ENCODE measurements at regions not wholly inside any gene's neighbourhood (a gene's known extent, or its start where the extent isn't known, plus 50 kb on each side); places are given as distances from the start of the nearest gene placed in this dataset.

DNA sequence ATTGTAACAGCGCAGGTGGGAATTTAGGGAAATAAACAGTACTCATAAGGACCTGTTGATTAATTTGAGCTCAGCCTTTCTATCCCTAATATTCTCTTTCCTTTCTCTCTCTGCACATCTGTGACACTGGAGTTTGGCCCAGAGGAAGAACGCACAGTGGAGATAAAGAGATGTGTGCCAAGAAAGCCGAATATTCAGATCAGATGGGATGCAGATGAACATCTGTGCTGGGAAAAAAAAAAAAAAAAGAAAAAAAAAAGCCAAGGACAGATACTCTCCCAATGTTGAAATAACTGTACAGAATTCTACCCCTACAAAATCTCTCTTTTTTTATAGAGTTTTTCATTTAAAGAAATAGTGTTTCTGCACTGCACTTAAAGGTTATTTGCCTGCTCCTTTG lies 485.4 kb downstream of the KCNJ2 start:
- Histone ChIP-seq H3K4me3 (no peak overlapping the region), H3K27ac (no peak overlapping the region), H3K36me3 (no peaks in the 10 kb centered on the region), H3K4me1 (no peaks in the 10 kb centered on the region), H3K27me3 (peaks cover 5% of the 10 kb centered on the region), H3K9me3 (no peaks in the 10 kb centered on the region)
- TF ChIP-seq EP300 (IDR thresholded peaks at IDR 0.05) = no peak
- TF ChIP-seq POLR2A (IDR thresholded peaks at IDR 0.05) = no peak
- DNase-seq (ENCODE audit: low spot score in 2 of 2) = no peak
- WGBS = 49% methylated on average over 3 of the region's 3 CpGs

DNA sequence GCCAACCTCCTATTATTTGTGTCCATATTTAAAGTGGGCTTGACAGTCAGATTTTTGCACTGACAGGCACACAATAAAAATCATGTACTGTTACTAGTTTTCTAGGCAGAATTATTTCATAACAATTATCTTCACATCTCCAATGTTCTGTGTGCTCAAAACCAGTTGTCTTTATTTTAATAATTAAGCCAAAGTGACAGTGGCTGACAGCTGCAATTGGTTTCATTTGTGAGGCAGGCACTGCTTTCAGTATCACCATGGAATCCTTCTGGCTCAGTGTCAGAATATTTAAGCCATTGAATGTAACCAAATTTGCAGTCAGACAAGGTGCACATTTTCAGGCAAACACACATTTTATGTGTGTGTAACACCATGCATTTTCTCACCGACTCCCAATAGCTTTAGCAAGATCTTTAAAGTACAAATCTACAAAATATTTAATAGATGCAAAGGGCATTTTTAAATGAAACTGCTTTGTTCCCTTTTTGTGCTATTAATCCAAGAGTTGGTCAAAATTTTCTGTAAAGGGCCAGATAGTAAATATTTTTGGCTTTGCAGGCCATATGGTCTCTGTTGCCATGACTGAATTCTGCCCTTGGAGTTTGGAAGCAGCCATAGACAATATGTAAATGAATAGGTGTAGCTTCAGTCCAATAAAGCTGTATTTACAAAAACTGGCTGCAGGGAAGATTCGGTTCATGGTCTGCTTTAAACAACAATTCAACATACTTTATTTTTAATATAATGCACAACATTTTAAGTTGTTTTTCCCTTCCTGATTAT lies 486.0 kb downstream of the KCNJ2 start:
- Histone ChIP-seq H3K27me3 (peaks cover 5% of the 10 kb centered on the region), H3K9me3 (no peaks in the 10 kb centered on the region), H3K27ac (no peak overlapping the region), H3K4me1 (no peaks in the 10 kb centered on the region), H3K36me3 (no peaks in the 10 kb centered on the region), H3K4me3 (no peak overlapping the region)
- DNase-seq (ENCODE audit: low spot score in 2 of 2) = no peak
- 70% methylated on average over 2 of the region's 2 CpGs for WGBS
- TF ChIP-seq, protein P1, sequence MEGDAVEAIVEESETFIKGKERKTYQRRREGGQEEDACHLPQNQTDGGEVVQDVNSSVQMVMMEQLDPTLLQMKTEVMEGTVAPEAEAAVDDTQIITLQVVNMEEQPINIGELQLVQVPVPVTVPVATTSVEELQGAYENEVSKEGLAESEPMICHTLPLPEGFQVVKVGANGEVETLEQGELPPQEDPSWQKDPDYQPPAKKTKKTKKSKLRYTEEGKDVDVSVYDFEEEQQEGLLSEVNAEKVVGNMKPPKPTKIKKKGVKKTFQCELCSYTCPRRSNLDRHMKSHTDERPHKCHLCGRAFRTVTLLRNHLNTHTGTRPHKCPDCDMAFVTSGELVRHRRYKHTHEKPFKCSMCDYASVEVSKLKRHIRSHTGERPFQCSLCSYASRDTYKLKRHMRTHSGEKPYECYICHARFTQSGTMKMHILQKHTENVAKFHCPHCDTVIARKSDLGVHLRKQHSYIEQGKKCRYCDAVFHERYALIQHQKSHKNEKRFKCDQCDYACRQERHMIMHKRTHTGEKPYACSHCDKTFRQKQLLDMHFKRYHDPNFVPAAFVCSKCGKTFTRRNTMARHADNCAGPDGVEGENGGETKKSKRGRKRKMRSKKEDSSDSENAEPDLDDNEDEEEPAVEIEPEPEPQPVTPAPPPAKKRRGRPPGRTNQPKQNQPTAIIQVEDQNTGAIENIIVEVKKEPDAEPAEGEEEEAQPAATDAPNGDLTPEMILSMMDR (IDR thresholded peaks at IDR 0.05) = no peak
- TF ChIP-seq POLR2AphosphoS5 (IDR thresholded peaks at IDR 0.05) = no peak
- TF ChIP-seq EP300 (IDR thresholded peaks at IDR 0.05) = no peak
- TF ChIP-seq POLR2A (IDR thresholded peaks at IDR 0.05) = no peak

DNA sequence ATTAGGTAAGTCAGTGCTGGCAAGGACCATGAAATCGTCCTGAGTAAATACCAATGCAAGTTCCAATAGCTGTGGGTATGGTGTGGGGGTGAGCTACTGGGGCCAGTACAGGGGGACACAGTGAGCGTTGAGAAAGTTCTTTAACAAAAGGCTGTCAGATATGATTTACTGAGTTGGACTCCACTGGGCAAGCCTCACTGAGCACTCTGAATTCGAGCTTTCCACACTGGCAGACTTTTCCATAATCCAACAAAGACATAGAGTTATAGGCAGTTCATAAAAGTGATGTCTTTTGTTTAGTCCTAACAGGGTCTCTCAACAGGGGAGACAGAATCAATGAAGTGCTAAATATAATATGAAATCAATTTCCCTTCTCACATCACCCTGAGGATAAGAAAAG lies 489.0 kb downstream of the KCNJ2 start:
- no peak overlapping the region for H3K27ac ChIP-seq
- TF ChIP-seq, protein P1 (IDR thresholded peaks at IDR 0.05) = no peak
- TF ChIP-seq EP300 (IDR thresholded peaks at IDR 0.05) (no peak), POLR2AphosphoS5 (IDR thresholded peaks at IDR 0.05) (no peak), POLR2A (IDR thresholded peaks at IDR 0.05) (no peak)
- WGBS = 80% methylated on average over 3 of the region's 3 CpGs
- H3K9me3 ChIP-seq = no peaks in the 10 kb centered on the region
- H3K4me3 ChIP-seq = no peak overlapping the region
- DNase-seq (ENCODE audit: low spot score in 2 of 2) = no peak
- no peaks in the 10 kb centered on the region for H3K4me1 ChIP-seq
- peaks cover 7% of the 10 kb centered on the region for H3K27me3 ChIP-seq
- H3K36me3 ChIP-seq = no peaks in the 10 kb centered on the region

DNA sequence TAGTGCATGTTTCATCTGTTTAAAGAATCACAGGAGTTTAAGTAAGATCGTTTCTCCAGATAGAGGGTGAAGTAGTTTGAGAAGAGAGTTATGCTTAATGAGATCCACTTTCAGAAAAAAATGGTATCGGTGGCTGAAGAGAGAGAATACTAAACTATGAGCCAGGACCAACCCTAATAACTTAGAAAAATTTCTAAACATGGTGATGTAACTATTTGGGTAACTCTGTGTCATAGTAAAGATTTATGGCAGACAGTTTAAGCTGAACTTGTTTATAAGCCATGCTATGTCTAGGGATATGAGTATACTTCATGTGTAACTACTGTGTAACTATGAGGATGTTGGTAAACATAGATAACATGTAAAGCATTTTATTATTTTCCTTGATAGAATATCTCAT lies 489.5 kb downstream of the KCNJ2 start:
- no peak for DNase-seq (ENCODE audit: low spot score in 2 of 2)
- no peaks in the 10 kb centered on the region for H3K4me1 ChIP-seq
- TF ChIP-seq POLR2A (IDR thresholded peaks at IDR 0.05) (no peak), EP300 (IDR thresholded peaks at IDR 0.05) (no peak), POLR2AphosphoS5 (IDR thresholded peaks at IDR 0.05) (no peak)
- TF ChIP-seq, protein P1 (IDR thresholded peaks at IDR 0.05) = no peak
- 68% methylated on average over 2 of the region's 2 CpGs for WGBS
- H3K27ac ChIP-seq = no peak overlapping the region
- H3K27me3 ChIP-seq = peaks cover 11% of the 10 kb centered on the region
- H3K9me3 ChIP-seq = no peaks in the 10 kb centered on the region
- H3K36me3 ChIP-seq = no peaks in the 10 kb centered on the region
- no peak overlapping the region for H3K4me3 ChIP-seq

DNA sequence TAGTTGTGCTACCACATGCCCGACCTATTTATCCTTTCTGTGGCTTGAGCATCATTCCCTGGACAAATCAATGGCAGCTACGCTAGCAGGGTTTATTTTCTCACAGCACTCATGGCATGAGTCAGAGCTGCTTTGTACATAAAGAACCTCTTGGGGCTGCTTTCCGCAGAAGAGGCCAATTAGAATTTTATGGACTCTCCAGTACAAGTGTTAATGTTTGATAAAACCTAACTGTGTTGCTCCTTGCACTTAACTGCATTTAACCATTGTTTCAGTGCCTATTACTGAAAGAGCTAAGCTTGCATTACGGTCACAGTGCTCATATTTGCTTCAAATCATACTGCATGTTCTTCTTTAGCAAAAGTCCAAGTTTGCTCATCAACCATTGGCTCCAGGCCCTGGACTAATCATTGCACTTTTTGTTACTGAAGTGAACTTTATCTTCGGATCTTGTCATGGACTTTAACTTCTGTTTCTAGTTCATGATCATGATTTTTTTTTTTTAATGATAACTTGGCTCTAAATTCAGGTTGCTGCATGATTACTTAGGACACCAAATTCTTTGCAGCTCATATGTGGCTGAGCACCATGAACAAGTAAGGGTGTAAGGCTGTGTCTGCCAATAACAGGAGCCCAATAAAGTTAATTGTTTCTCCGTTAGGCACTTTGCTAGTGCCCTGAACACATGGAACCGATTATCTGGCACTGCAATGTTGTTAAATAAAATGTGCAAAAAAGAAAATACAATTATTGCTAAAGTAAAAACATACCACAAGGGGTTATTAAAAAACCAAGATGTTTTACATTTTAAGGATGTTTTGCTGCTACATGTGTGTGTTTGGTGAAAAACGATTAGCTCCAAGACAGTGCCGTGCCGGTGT lies 492.2 kb downstream of the KCNJ2 start:
- H3K9me3 ChIP-seq = no peaks in the 10 kb centered on the region
- H3K4me1 ChIP-seq = no peaks in the 10 kb centered on the region
- DNase-seq (ENCODE audit: low spot score in 2 of 2) = no peak
- H3K27ac ChIP-seq = no peak overlapping the region
- H3K36me3 ChIP-seq = no peaks in the 10 kb centered on the region
- WGBS = 54% methylated on average over 10 of the region's 10 CpGs
- peaks cover 15% of the 10 kb centered on the region for H3K27me3 ChIP-seq
- no peak overlapping the region for H3K4me3 ChIP-seq
- TF ChIP-seq POLR2A (IDR thresholded peaks at IDR 0.05) (no peak), EP300 (IDR thresholded peaks at IDR 0.05) (no peak), POLR2AphosphoS5 (IDR thresholded peaks at IDR 0.05) (no peak)
- TF ChIP-seq, protein P1 (IDR thresholded peaks at IDR 0.05) = no peak
